Sciatic nerve (tissue), 2 donors: ENCODE measurements at regions not wholly inside any gene's neighbourhood (a gene's known extent, or its start where the extent isn't known, plus 50 kb on each side); places are given as distances from the start of the nearest gene placed in this dataset.
A peak's percentile ranks its signal among the peaks of the same experiment; 100 is the strongest.
"Not testable (repeated sequence)": the region's sequence is repeated elsewhere in the genome, so short reads cannot be mapped to it uniquely, and the experiment has no call there.

Source experiments
- ATAC-seq: fragments of 200-7000 bp; cut with Tn5 transposase; one replicate; pipeline ENCODE4 v1.9.1; 2020; ENCODE audit warnings: mild to moderate bottlenecking, moderate library complexity
- DNase-seq: peaks from one replicate; pipeline ENCODE4 v3.0.0-alpha.2; 2020; ENCODE audit warnings: low spot score
- intact Hi-C: fragments of 100-400 bp; cut with DNase I; formaldehyde crosslinking; loops from one replicate; pipeline ENCODE4 v1.14.2; 2022
- donor health status: DM: no; HTN: no; CAD: no.
- donor health status: DM: no; HTN: no; CAD: no.

GRCh38 chr3:191085091-191085490 lies 114.0 kb upstream of the OSTN start:
- DNase-seq (no peak), ATAC-seq (peak; percentile 76)
- intact Hi-C loops: no loop called here

- DNase-seq, intact Hi-C loops, ATAC-seq: not testable (repeated sequence)
Measured at GRCh38 chr3:191078913-191079312, 120.1 kb upstream of the OSTN start.

- DNase-seq: no peak
- ATAC-seq: no peak
- intact Hi-C loops: loop anchor here (2.0 kb wide), 1 partner anchor 294 kb away; no protein-coding TSS in a partner anchor
Measured at GRCh38 chr3:191076903-191077552, 122.0 kb upstream of the OSTN start.

GRCh38 chr3:191074511-191074910 lies 124.5 kb upstream of the OSTN start:
- intact Hi-C loops: no loop called here
- DNase-seq (no peak), ATAC-seq (no peak)

- no peak for DNase-seq
- intact Hi-C loops: no loop called here
- no peak for ATAC-seq
Measured at GRCh38 chr3:191070762-191071403, 128.2 kb upstream of the OSTN start.

GRCh38 chr3:191070201-191070600 lies 128.8 kb upstream of the OSTN start:
- DNase-seq (no peak), ATAC-seq (no peak)
- intact Hi-C loops: no loop called here

GRCh38 chr3:191068946-191069813 lies 129.9 kb upstream of the OSTN start:
- intact Hi-C loops: loop anchor here (10.0 kb wide), 1 partner anchor 174 kb away; no protein-coding TSS in a partner anchor
- ATAC-seq (no peak), DNase-seq (no peak)

GRCh38 chr3:191066669-191067068 lies 132.4 kb upstream of the OSTN start:
- intact Hi-C loops: loop anchor here (10.0 kb wide), 1 partner anchor 172 kb away; no protein-coding TSS in a partner anchor
- DNase-seq (no peak), ATAC-seq (no peak)

- ATAC-seq (no peak), DNase-seq (no peak)
- intact Hi-C loops: loop anchor here (10.0 kb wide), 1 partner anchor 170 kb away; no protein-coding TSS in a partner anchor
Measured at GRCh38 chr3:191065181-191065805, 133.7 kb upstream of the OSTN start.

GRCh38 chr3:191051037-191051436 lies 148.0 kb upstream of the OSTN start:
- intact Hi-C loops: no loop called here
- DNase-seq: no peak
- ATAC-seq: no peak

GRCh38 chr3:191047930-191048329 lies 151.1 kb upstream of the OSTN start:
- DNase-seq: no peak
- ATAC-seq: no peak
- intact Hi-C loops: no loop called here

- intact Hi-C loops: no loop called here
- no peak for DNase-seq
- no peak for ATAC-seq
Measured at GRCh38 chr3:191030929-191031328, 168.1 kb upstream of the OSTN start.

GRCh38 chr3:191030491-191030890 lies 168.0 kb upstream of the GMNC start:
- ATAC-seq (no peak), DNase-seq (no peak)
- intact Hi-C loops: no loop called here

- ATAC-seq (no peak), DNase-seq (no peak)
- intact Hi-C loops: no loop called here
Measured at GRCh38 chr3:191026746-191027145, 164.3 kb upstream of the GMNC start.

- intact Hi-C loops: no loop called here
- DNase-seq (no peak), ATAC-seq (no peak)
Measured at GRCh38 chr3:191020730-191021396, 158.4 kb upstream of the GMNC start.

GRCh38 chr3:191019855-191020254 lies 157.4 kb upstream of the GMNC start:
- intact Hi-C loops: no loop called here
- no peak for ATAC-seq
- DNase-seq: no peak

- DNase-seq, ATAC-seq, intact Hi-C loops: not testable (repeated sequence)
Measured at GRCh38 chr3:191015960-191016359, 153.5 kb upstream of the GMNC start.

- intact Hi-C loops: no loop called here
- no peak for ATAC-seq
- no peak for DNase-seq
Measured at GRCh38 chr3:191008074-191008473, 145.6 kb upstream of the GMNC start.

GRCh38 chr3:191005790-191006189 lies 143.3 kb upstream of the GMNC start:
- DNase-seq (no peak), ATAC-seq (no peak)
- intact Hi-C loops: no loop called here
